GM18951 (cell line): ENCODE measurements at regions not wholly inside any gene's neighbourhood (a gene's known extent, or its start where the extent isn't known, plus 50 kb on each side); places are given as distances from the start of the nearest gene placed in this dataset.

Experiments used
- POLR2A ChIP-seq: IDR thresholded peaks from 4 replicates; pipeline ENCODE4 v1.6.1; 2011; ENCODE audit warnings: mild to moderate bottlenecking; ENCODE audit not compliant: insufficient read length, insufficient read depth; ENCODE audit errors: extremely low read depth
- in situ Hi-C: fragments of 300-500 bp; cut with MboI; formaldehyde crosslinking; loops from one replicate; pipeline ENCODE4 v1.12.0; 2022; ENCODE audit warnings: low sequenced_read_pairs, mixed read lengths, inconsistent platforms; ENCODE audit not compliant: unreplicated experiment

DNA sequence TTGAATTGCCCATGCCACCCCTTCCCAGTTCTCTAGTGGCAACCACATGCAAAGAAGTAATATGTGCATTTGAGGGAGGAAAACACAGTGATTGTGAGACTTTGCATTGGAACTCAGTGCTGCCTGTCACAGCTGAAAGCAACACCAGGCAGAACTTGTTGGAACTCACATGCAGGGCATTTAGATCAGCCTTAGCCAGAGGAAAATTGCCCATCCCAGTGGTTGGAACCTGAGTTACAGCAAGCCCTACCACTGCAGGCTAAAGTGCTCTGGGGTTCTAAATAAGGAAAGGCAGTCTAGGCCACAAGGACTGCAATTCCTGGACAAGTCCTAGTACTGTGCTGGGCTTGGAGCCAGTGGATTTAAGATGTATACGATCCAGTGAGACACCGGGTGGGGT lies 245.3 kb upstream of the UFL1 start:
- in situ Hi-C loops, result no loop called here
- no peak for TF ChIP-seq POLR2A

DNA sequence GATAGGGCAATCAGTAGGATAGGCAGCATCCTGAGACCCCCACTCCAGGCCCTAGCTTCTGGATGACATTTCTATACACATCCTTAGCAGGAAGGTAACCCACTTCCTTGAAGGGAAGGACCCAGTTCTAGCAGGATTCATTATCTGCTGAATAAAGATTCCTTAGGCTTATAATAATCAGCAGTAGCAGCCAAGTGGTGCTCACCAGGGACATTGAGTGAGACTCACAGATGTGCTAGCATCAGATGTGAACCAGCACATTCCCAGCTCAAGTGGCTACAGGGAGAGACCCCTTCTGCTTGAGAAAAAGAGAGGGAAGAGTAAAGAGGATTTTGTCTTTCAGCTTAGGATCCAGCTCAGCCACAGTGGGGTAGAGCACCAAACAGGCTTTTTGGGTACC lies 244.8 kb upstream of the UFL1 start:
- TF ChIP-seq POLR2A, result no peak
- in situ Hi-C loops, result no loop called here

DNA sequence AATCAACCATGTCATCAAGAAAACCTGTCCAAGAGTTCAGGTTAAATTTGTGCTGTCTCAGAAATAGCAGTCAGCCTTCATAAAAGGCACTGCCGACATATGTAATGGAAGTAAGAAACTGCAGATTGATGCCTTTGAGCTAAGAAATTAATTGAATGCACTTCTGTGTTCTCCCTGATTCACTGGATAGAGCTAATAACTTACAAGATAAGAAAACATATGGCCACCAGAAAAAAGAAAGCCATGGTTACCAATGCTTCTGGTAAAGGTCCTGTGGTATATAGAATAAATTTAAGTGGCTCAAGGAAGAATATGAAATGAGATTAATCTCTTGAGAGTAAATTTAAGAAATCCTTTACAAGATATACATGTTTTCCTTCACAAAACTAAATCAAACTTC lies 242.5 kb upstream of the UFL1 start:
- TF ChIP-seq POLR2A, result no peak
- in situ Hi-C loops, result no loop called here

DNA sequence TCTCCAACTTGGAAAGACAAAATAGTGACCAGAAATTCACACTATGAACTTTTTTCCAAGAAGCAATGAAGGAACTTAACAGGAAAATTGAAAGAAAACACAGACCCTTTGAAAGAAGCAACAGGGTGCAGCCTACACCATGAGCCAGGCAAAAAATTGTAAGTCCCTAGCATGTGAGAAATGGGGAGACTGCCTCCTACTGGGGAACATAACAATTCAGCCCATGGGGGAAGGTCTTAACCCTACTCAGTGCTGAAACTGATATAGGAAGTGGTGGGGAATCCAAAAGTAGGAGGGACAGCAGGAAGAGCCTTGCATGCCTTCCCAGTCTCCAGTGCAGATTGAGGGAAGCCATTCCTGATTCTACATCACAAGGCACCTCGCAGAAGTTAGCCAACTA lies 235.1 kb upstream of the UFL1 start:
- no peak for TF ChIP-seq POLR2A
- in situ Hi-C loops, result no loop called here

DNA sequence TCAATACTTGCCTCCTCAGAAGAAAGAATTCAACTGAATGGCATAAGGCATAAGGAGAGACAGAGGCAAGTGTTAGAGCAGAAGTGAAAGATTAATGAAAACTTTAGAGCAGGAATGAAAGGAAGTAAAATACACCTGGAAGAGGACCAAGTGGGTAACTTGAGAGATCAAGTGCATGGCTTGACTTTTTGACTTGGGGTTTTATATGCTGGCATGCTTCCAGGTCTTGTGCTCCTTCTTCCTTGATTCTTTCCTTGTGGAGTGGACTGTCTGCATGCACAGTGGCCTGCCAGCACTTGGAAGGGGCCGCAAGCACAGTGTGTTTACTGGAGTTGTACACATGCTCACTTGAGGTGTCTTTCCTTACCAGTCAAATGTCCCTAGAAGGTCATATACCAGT lies 222.1 kb upstream of the UFL1 start:
- no peak for TF ChIP-seq POLR2A
- in situ Hi-C loops, result no loop called here

DNA sequence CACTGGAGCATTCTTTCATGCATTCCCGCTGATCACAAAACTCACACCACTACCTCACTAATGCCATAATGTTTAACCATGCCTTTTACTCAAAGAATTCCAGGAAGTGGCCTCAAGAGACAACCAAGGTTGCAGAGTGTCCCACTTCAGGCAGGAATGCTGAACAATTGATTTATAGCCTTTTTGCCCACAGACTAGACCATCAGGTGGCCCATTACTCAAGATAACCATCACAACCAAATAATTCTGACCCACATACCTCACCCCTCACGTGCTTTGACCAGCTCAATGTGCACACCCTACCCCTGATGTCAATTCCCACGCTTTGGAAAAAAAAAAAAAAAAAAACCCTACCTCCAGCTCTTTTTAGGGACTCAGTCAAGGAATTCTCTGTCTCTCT lies 220.6 kb upstream of the UFL1 start:
- TF ChIP-seq POLR2A, result no peak
- in situ Hi-C loops, result no loop called here

DNA sequence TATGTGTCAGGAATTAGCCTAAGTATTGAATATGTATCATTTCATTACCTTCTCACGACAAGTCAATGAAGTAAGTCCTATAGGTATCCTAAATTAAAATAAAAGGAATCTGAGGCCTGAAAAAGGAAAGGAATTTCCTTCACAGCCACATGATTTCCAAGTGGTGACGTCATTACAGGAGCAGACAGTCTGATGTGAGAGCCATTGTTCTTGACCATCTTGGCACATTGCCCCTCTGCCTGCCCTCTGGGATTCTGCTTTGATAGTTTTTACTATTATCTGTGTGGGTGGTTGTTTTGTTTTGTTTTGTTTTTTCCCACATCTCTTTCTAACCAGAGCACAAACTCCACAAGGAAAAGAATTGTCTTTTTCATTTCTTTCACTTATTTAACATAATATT lies 219.8 kb upstream of the UFL1 start:
- in situ Hi-C loops, result no loop called here
- no peak for TF ChIP-seq POLR2A

DNA sequence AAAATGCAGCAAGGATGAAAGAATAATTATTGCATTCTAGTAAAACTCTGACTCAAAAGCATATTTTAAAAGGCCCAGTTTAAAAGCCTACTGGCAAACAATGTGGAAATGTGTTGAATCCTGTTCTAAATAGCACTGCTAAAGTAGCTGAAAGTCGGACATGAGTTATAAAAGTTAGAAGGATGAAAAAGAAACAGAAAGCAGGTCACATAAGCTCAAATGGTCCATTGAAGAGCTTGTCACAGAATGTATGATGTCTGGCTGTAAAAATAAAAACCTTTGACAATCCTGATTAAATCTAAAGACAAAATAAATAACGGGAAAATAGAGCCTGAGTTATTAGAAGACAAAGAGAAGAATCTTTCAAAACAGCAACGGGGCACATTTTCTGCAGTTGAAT lies 218.6 kb upstream of the UFL1 start:
- no peak for TF ChIP-seq POLR2A
- in situ Hi-C loops, result no loop called here

DNA sequence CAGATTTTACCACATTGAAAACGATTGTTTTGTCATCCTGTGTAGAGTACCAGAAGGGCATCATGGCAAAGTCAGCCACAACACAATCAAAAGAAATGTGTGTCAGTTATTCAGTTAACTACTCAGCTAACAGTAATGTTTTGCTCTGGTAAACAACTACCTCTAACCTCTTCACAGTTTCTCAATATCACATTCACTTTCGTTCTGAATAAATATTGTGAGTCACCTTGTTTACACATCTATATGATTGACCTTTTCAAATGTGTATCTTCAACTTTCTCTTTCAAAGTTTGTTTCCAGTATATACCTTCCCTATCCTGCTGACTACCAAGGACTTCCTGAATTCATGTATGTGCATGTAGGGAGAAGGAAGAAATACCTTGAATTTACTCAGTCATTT lies 216.6 kb upstream of the UFL1 start:
- in situ Hi-C loops, result no loop called here

DNA sequence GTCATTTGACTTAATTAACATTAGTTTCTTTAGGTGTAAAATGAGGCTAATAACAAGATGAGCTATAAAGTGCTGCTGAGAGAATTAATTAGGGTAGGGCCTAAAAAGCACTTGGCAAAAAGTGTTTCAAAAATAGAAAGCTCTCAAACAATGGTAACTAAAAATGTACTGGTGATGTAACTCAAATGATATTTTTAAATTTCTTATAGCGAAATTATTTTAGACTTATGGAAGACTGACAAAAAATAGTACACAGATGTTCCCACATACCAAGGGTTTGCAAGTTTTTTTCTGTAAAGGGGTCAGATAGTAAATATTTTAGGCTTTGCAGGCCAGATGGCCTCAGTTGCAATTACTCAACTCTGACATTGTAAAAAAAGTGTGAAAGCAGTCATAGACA lies 190.7 kb upstream of the UFL1 start:
- TF ChIP-seq POLR2A, result no peak
- in situ Hi-C loops, result no loop called here

More for the DNA sequence above, 216.6 kb upstream of the UFL1 start:
- no peak for TF ChIP-seq POLR2A

DNA sequence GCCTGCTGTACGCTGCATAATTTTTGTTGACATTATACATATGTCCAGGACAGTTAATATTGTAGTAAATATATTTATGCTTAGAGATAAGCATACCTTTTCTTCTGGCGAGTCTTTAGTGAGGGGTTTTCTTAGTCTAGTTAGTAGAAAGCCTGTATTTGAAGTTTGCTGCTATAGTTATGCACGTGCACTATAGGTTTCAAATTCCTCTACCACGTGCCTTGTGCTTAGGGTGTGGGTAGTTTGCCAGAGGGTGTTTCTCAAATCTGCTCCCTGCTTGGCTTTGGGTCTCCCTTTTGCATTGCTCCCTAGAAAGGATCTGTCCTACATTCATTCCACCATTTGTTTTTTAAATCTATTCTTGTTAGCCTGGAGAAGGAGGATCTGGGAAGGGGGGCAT lies 181.4 kb upstream of the UFL1 start:
- in situ Hi-C loops, result no loop called here
- no peak for TF ChIP-seq POLR2A

DNA sequence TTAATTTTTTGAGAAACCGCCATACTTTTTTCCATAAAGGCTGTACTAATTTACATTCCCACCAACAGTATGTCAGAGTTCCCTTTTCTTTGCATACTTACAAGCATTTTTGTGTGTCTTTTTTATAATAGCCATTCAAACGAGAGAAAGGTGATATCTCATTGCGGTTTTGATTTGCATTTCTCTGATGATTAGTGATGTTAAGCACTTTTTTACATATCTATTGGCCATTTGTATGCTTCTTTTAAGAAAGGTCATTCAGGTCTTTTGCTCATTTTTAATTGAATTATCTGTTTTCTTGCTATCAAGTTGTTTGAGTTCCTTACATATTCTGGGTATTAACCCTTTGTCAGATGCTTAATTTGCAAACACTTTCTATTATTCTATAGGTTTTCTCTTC lies 176.1 kb upstream of the UFL1 start:
- in situ Hi-C loops, result no loop called here
- TF ChIP-seq POLR2A, result no peak

DNA sequence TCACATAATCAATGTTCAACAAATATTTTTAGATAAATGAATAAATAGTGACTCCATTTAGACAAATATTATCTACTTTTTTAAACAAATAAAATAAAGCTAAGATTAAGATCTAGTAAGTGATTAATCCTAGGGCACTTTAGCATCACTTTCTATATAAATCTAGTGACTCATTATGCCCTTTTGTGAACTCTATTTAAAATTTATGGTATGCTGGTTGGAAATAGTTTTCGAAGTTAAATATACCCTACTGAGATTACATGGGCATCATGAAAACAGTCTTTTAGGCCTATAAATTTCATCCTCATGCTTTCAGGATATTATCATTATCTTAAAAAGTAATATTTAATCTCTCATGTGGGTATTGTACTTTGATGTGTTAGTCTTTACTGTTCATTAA lies 140.4 kb upstream of the UFL1 start:
- TF ChIP-seq POLR2A, result no peak
- in situ Hi-C loops, result no loop called here

DNA sequence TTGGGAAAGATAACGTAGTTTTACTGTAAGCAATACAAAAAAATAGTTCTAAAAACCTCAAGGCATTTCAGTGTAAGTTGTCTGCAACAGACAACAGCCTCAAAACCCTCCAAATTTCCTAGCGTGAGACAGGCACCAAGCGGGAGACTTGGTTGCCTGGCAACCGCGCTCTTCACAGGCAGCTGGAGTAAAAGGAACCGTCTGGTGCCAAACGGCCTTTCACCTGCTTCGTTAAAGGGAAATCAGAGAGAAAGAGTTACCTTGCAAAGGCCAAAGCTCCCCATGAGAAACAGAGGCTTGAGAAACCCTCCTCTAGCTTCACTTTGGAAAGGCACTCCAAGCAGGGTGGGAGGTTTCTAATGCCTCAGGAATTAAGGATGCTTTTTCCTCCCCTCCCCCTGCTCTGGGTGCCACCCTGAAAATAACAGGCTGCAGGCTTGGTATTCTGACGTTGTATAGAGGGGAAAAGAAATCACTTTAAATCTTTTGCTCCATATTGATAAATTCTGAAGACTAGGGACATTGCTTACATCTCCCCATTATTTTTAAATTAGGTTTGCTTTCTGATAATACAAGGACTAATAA lies 129.7 kb upstream of the UFL1 start:
- in situ Hi-C loops, result no loop called here
- TF ChIP-seq POLR2A, result no peak

DNA sequence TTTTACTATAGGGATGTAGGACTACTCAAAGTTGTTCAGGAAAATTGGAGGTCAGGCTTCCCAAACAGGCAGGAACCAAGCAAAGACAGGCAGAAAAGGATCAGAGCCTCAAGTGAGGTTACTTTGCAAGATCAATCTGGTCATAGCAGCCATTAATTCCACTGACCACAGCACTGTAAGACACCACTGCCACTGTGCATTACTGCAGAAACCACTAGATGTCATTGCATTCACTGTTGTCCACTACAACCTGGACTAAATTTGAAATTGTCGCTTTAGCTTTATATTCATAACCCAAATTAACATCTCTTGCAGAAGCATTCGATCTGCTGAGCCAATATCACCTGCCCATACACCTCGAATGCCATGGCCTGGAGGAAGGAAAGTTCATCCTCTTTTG lies 126.9 kb upstream of the UFL1 start:
- in situ Hi-C loops, result no loop called here

More for the DNA sequence above, 126.9 kb upstream of the UFL1 start:
- no peak for TF ChIP-seq POLR2A
